ENCODE measurements at regions not wholly inside any gene's neighbourhood (a gene's known extent, or its start where the extent isn't known, plus 50 kb on each side); places are given as distances from the start of the nearest gene placed in this dataset.

- no peak overlapping the region for H3K4me3 ChIP-seq (ENCODE audit: low read length)
- no peak overlapping the region for H3K9ac ChIP-seq (ENCODE audit: low read length)
- peaks cover 7% of the 10 kb centered on the region for H3K27me3 ChIP-seq (ENCODE audit: control insufficient read depth, insufficient read depth, low read length)
- no peak overlapping the region for H3K27ac ChIP-seq (ENCODE audit: low read length)
- H3K9me3 ChIP-seq (ENCODE audit: control insufficient read depth, low read depth, low read length): no peaks in the 10 kb centered on the region
- H3K4me1 ChIP-seq (ENCODE audit: control insufficient read depth, low read depth, low read length): peaks cover 10% of the 10 kb centered on the region
- no peaks in the 10 kb centered on the region for H3K36me3 ChIP-seq (ENCODE audit: control insufficient read depth, low read depth, low read length)
Measured at GRCh38 chr16:51085271-51085670, 65.8 kb downstream of the SALL1 start.

DNA sequence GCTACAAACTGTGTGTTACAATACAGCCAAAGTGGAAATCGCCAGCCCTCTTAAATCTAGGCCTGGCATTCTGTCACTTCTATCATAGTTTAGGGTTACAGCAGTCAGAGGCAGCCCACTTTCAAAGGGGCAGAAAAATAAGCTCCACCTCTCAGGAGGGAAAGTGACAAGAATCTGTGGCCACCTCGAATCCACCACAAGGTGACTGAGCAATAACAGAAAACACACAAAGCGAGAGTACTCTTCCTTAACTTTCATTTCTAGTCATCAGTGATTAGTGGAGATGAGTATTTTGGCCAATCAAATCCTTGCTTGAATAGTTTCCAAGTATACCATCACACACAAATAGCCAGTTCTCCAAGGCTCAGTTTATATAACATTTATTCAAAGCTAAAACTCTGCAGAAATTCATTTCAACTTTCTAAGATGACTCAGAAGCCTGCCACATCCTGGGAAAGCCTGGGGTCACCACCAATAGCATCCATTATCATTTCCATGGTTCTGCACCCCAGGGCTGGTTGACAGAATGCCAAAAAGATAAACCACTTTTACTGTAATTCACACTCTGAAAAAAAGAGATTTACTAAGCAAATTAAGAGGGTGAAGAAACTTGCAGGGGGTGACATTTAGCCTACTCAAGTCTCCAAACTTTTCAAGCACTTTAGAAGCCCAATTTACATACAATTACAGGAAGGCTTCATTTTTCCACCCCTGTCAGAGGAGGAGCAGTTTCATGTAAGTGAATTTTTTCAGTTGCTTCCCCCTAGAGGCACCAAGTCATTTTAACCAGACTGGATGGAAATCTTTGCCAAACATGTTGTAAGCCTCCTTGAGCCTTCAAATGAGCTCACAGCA lies 66.8 kb downstream of the SALL1 start:
- Histone ChIP-seq H3K9ac (ENCODE audit: low read length) (no peak overlapping the region), H3K36me3 (ENCODE audit: control insufficient read depth, low read depth, low read length) (no peaks in the 10 kb centered on the region), H3K9me3 (ENCODE audit: control insufficient read depth, low read depth, low read length) (no peaks in the 10 kb centered on the region), H3K27ac (ENCODE audit: low read length) (no peak overlapping the region), H3K4me3 (ENCODE audit: low read length) (no peak overlapping the region), H3K4me1 (ENCODE audit: control insufficient read depth, low read depth, low read length) (peaks cover 10% of the 10 kb centered on the region), H3K27me3 (ENCODE audit: control insufficient read depth, insufficient read depth, low read length) (peaks cover 7% of the 10 kb centered on the region)

GRCh38 chr16:51072591-51072990 lies 78.5 kb downstream of the SALL1 start:
- Histone ChIP-seq H3K9ac (ENCODE audit: low read length) (no peak overlapping the region), H3K27ac (ENCODE audit: low read length) (no peak overlapping the region), H3K36me3 (ENCODE audit: control insufficient read depth, low read depth, low read length) (no peaks in the 10 kb centered on the region), H3K9me3 (ENCODE audit: control insufficient read depth, low read depth, low read length) (no peaks in the 10 kb centered on the region), H3K4me3 (ENCODE audit: low read length) (no peak overlapping the region), H3K27me3 (ENCODE audit: control insufficient read depth, insufficient read depth, low read length) (no peaks in the 10 kb centered on the region), H3K4me1 (ENCODE audit: control insufficient read depth, low read depth, low read length) (no peaks in the 10 kb centered on the region)

DNA sequence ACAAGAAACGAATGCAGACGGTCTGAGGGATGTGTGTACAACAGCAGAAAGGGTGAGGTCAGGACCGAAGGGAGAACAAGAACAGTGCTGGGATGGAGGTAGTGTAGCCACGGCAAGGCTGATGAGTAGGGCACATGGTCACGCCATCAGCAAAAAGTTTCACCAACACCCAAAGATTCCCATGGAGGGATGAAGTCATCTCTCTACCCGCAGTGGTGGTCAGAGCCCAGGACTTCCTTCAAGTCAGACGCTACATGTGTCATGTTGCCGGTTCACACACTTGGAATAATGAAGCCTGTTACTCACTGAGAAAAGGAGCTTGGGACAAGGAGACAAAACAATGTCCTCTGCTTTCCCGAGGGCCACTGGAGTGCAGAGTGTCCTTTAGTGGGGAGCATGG lies 79.7 kb downstream of the SALL1 start:
- no peaks in the 10 kb centered on the region for H3K27me3 ChIP-seq (ENCODE audit: control insufficient read depth, insufficient read depth, low read length)
- H3K4me3 ChIP-seq (ENCODE audit: low read length): no peak overlapping the region
- H3K9me3 ChIP-seq (ENCODE audit: control insufficient read depth, low read depth, low read length): no peaks in the 10 kb centered on the region
- H3K4me1 ChIP-seq (ENCODE audit: control insufficient read depth, low read depth, low read length): no peaks in the 10 kb centered on the region
- no peak overlapping the region for H3K27ac ChIP-seq (ENCODE audit: low read length)
- H3K9ac ChIP-seq (ENCODE audit: low read length): no peak overlapping the region
- H3K36me3 ChIP-seq (ENCODE audit: control insufficient read depth, low read depth, low read length): no peaks in the 10 kb centered on the region

- Histone ChIP-seq H3K4me1 (ENCODE audit: control insufficient read depth, low read depth, low read length) (no peaks in the 10 kb centered on the region), H3K9ac (ENCODE audit: low read length) (no peak overlapping the region), H3K27ac (ENCODE audit: low read length) (no peak overlapping the region), H3K4me3 (ENCODE audit: low read length) (no peak overlapping the region), H3K36me3 (ENCODE audit: control insufficient read depth, low read depth, low read length) (no peaks in the 10 kb centered on the region), H3K9me3 (ENCODE audit: control insufficient read depth, low read depth, low read length) (no peaks in the 10 kb centered on the region), H3K27me3 (ENCODE audit: control insufficient read depth, insufficient read depth, low read length) (no peaks in the 10 kb centered on the region)
Measured at GRCh38 chr16:51067352-51067751, 83.7 kb downstream of the SALL1 start.

DNA sequence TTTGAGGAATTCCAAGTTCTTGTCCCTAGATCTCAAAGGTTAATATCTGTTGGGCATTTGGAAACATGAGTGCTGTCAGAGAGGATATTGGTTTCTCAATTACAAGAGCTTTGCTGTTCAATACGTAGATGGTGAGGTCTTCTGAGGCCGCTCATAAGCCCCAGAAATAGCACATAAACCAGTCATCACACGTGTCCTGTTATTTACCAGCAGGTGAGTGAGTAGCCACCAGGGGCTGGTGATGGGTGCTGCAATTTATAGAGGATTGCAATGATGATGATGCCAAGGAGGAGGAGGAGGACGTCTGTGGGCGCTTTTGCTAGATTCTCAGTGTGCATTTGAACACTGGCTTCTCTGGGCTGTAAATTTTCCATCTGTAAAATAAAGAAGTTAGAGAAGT lies 89.0 kb downstream of the SALL1 start:
- H3K4me3 ChIP-seq (ENCODE audit: low read length): no peak overlapping the region
- no peaks in the 10 kb centered on the region for H3K27me3 ChIP-seq (ENCODE audit: control insufficient read depth, insufficient read depth, low read length)
- no peaks in the 10 kb centered on the region for H3K36me3 ChIP-seq (ENCODE audit: control insufficient read depth, low read depth, low read length)
- H3K4me1 ChIP-seq (ENCODE audit: control insufficient read depth, low read depth, low read length): peaks cover 2% of the 10 kb centered on the region
- no peak overlapping the region for H3K9ac ChIP-seq (ENCODE audit: low read length)
- no peaks in the 10 kb centered on the region for H3K9me3 ChIP-seq (ENCODE audit: control insufficient read depth, low read depth, low read length)
- H3K27ac ChIP-seq (ENCODE audit: low read length): no peak overlapping the region

GRCh38 chr16:51061328-51061727 lies 89.7 kb downstream of the SALL1 start:
- Histone ChIP-seq H3K36me3 (ENCODE audit: control insufficient read depth, low read depth, low read length) (no peaks in the 10 kb centered on the region), H3K27me3 (ENCODE audit: control insufficient read depth, insufficient read depth, low read length) (no peaks in the 10 kb centered on the region), H3K9me3 (ENCODE audit: control insufficient read depth, low read depth, low read length) (no peaks in the 10 kb centered on the region)

DNA sequence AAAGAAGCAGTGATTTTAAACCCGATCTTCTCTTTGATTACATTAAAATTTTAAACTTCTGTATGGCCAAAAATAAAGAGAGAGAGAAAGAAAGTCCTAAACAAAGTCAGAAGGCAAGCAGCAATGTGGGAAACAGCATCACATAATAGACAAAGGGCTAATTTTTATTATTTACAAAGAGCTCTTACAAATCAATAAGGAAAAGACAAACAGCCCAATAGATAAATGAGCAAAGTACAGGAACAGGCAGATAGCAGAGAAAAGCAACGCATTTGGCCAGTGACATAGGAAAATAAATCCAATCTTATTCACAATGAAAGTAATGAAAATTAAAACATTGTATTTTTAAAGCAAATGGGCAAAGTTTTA lies 93.1 kb downstream of the SALL1 start:
- Histone ChIP-seq H3K9me3 (ENCODE audit: control insufficient read depth, low read depth, low read length) (no peaks in the 10 kb centered on the region), H3K27ac (ENCODE audit: low read length) (no peak overlapping the region), H3K4me1 (ENCODE audit: control insufficient read depth, low read depth, low read length) (peaks cover 2% of the 10 kb centered on the region), H3K4me3 (ENCODE audit: low read length) (no peak overlapping the region), H3K36me3 (ENCODE audit: control insufficient read depth, low read depth, low read length) (no peaks in the 10 kb centered on the region), H3K9ac (ENCODE audit: low read length) (no peak overlapping the region), H3K27me3 (ENCODE audit: control insufficient read depth, insufficient read depth, low read length) (no peaks in the 10 kb centered on the region)

More at GRCh38 chr16:51061328-51061727, 89.7 kb downstream of the SALL1 start:
- H3K4me3 ChIP-seq (ENCODE audit: low read length): no peak overlapping the region
- no peak overlapping the region for H3K27ac ChIP-seq (ENCODE audit: low read length)
- peaks cover 2% of the 10 kb centered on the region for H3K4me1 ChIP-seq (ENCODE audit: control insufficient read depth, low read depth, low read length)
- no peak overlapping the region for H3K9ac ChIP-seq (ENCODE audit: low read length)

GRCh38 chr16:51057102-51057793 lies 93.8 kb downstream of the SALL1 start:
- H3K4me1 ChIP-seq (ENCODE audit: control insufficient read depth, low read depth, low read length): peaks cover 2% of the 10 kb centered on the region
- H3K9me3 ChIP-seq (ENCODE audit: control insufficient read depth, low read depth, low read length): no peaks in the 10 kb centered on the region
- no peak overlapping the region for H3K9ac ChIP-seq (ENCODE audit: low read length)
- no peaks in the 10 kb centered on the region for H3K27me3 ChIP-seq (ENCODE audit: control insufficient read depth, insufficient read depth, low read length)
- no peak overlapping the region for H3K27ac ChIP-seq (ENCODE audit: low read length)
- H3K36me3 ChIP-seq (ENCODE audit: control insufficient read depth, low read depth, low read length): no peaks in the 10 kb centered on the region
- H3K4me3 ChIP-seq (ENCODE audit: low read length): no peak overlapping the region

- Histone ChIP-seq H3K9me3 (ENCODE audit: control insufficient read depth, low read depth, low read length) (no peaks in the 10 kb centered on the region), H3K36me3 (ENCODE audit: control insufficient read depth, low read depth, low read length) (no peaks in the 10 kb centered on the region), H3K9ac (ENCODE audit: low read length) (no peak overlapping the region), H3K4me1 (ENCODE audit: control insufficient read depth, low read depth, low read length) (peaks cover 2% of the 10 kb centered on the region), H3K27me3 (ENCODE audit: control insufficient read depth, insufficient read depth, low read length) (no peaks in the 10 kb centered on the region), H3K27ac (ENCODE audit: low read length) (no peak overlapping the region), H3K4me3 (ENCODE audit: low read length) (no peak overlapping the region)
Measured at GRCh38 chr16:51056331-51056730, 94.7 kb downstream of the SALL1 start.

DNA sequence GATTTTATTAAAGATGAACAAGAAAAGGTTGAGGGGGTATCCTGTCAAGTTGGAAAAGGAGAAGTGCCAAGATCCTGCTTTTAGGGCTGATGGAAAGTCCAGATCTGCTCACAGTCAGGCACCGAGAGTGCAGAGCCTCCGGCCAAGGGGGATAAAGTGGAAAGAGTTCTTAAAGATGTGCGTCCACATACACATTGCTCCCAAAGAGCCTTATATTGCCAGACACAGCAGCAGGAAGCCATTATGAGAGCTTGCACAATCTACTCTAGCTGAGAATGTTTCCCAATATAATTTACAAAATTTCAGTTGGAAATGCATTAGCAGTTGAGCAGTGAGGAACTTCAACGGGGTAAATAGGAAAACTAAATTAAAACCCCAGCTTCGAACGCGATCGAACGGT lies 95.6 kb downstream of the SALL1 start:
- no peaks in the 10 kb centered on the region for H3K27me3 ChIP-seq (ENCODE audit: control insufficient read depth, insufficient read depth, low read length)
- no peaks in the 10 kb centered on the region for H3K36me3 ChIP-seq (ENCODE audit: control insufficient read depth, low read depth, low read length)
- H3K9ac ChIP-seq (ENCODE audit: low read length): no peak overlapping the region
- no peak overlapping the region for H3K27ac ChIP-seq (ENCODE audit: low read length)
- H3K4me3 ChIP-seq (ENCODE audit: low read length): no peak overlapping the region
- H3K4me1 ChIP-seq (ENCODE audit: control insufficient read depth, low read depth, low read length): peaks cover 2% of the 10 kb centered on the region
- H3K9me3 ChIP-seq (ENCODE audit: control insufficient read depth, low read depth, low read length): no peaks in the 10 kb centered on the region

- Histone ChIP-seq H3K36me3 (ENCODE audit: control insufficient read depth, low read depth, low read length) (no peaks in the 10 kb centered on the region), H3K9ac (ENCODE audit: low read length) (no peak overlapping the region), H3K4me1 (ENCODE audit: control insufficient read depth, low read depth, low read length) (peaks cover 2% of the 10 kb centered on the region)
Measured at GRCh38 chr16:51053775-51054174, 97.3 kb downstream of the SALL1 start.

More at GRCh38 chr16:51053775-51054174, 97.3 kb downstream of the SALL1 start:
- H3K27ac ChIP-seq (ENCODE audit: low read length): no peak overlapping the region
- no peaks in the 10 kb centered on the region for H3K9me3 ChIP-seq (ENCODE audit: control insufficient read depth, low read depth, low read length)
- H3K4me3 ChIP-seq (ENCODE audit: low read length): no peak overlapping the region
- H3K27me3 ChIP-seq (ENCODE audit: control insufficient read depth, insufficient read depth, low read length): no peaks in the 10 kb centered on the region
